ENCODE measurements at regions not wholly inside any gene's neighbourhood (a gene's known extent, or its start where the extent isn't known, plus 50 kb on each side); places are given as distances from the start of the nearest gene placed in this dataset.

GRCh38 chr3:71890356-71890931 is 105.5 kb upstream of the PROK2 start:
- H3K27ac ChIP-seq (ENCODE audit: low read depth in 2 of 2, low read length in 1 of 2) = no peak overlapping the region
- no peak for TF ChIP-seq GABPA (IDR thresholded peaks at IDR 0.05; ENCODE audit: low read depth)
- TF ChIP-seq RCOR1 (IDR thresholded peaks at IDR 0.05; ENCODE audit: low read length) = no peak
- no peak for TF ChIP-seq FOSL2 (IDR thresholded peaks at IDR 0.05; ENCODE audit: borderline replicate concordance, low read depth)
- no peak for TF ChIP-seq RFX5 (IDR thresholded peaks at IDR 0.05; ENCODE audit: low read length)
- TF ChIP-seq, protein P1, sequence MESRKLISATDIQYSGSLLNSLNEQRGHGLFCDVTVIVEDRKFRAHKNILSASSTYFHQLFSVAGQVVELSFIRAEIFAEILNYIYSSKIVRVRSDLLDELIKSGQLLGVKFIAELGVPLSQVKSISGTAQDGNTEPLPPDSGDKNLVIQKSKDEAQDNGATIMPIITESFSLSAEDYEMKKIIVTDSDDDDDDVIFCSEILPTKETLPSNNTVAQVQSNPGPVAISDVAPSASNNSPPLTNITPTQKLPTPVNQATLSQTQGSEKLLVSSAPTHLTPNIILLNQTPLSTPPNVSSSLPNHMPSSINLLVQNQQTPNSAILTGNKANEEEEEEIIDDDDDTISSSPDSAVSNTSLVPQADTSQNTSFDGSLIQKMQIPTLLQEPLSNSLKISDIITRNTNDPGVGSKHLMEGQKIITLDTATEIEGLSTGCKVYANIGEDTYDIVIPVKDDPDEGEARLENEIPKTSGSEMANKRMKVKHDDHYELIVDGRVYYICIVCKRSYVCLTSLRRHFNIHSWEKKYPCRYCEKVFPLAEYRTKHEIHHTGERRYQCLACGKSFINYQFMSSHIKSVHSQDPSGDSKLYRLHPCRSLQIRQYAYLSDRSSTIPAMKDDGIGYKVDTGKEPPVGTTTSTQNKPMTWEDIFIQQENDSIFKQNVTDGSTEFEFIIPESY (IDR thresholded peaks at IDR 0.05; ENCODE audit: borderline replicate concordance, low read depth) = no peak
- TF ChIP-seq, protein P2, sequence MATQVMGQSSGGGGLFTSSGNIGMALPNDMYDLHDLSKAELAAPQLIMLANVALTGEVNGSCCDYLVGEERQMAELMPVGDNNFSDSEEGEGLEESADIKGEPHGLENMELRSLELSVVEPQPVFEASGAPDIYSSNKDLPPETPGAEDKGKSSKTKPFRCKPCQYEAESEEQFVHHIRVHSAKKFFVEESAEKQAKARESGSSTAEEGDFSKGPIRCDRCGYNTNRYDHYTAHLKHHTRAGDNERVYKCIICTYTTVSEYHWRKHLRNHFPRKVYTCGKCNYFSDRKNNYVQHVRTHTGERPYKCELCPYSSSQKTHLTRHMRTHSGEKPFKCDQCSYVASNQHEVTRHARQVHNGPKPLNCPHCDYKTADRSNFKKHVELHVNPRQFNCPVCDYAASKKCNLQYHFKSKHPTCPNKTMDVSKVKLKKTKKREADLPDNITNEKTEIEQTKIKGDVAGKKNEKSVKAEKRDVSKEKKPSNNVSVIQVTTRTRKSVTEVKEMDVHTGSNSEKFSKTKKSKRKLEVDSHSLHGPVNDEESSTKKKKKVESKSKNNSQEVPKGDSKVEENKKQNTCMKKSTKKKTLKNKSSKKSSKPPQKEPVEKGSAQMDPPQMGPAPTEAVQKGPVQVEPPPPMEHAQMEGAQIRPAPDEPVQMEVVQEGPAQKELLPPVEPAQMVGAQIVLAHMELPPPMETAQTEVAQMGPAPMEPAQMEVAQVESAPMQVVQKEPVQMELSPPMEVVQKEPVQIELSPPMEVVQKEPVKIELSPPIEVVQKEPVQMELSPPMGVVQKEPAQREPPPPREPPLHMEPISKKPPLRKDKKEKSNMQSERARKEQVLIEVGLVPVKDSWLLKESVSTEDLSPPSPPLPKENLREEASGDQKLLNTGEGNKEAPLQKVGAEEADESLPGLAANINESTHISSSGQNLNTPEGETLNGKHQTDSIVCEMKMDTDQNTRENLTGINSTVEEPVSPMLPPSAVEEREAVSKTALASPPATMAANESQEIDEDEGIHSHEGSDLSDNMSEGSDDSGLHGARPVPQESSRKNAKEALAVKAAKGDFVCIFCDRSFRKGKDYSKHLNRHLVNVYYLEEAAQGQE (IDR thresholded peaks at IDR 0.05; ENCODE audit: low read depth, low read length) = no peak
- no peak for TF ChIP-seq FOXM1 (IDR thresholded peaks at IDR 0.05; ENCODE audit: low read depth)
- 70% methylated on average over 4 of the region's 4 CpGs for WGBS (ENCODE audit: low lambda C conversion rate)
- CTCF ChIA-PET = interaction anchor here (1.0 to 5.4 kb wide), 4 partner anchors 14 to 932 kb away, joined by 3 to 44 read pairs (median 5); no protein-coding TSS in a partner anchor
- no peak overlapping the region for H2AFZ ChIP-seq (ENCODE audit: low read depth)
- H3F3A ChIP-seq (replicated peaks; ENCODE audit: insufficient read depth) = no peaks in the 10 kb centered on the region
- H3K4me2 ChIP-seq = no peak overlapping the region
- no peak for DNase-seq
- H3K9ac ChIP-seq = no peak overlapping the region
- no peaks in the 10 kb centered on the region for H3K36me3 ChIP-seq (replicated peaks in 1 of 2; ENCODE audit: control insufficient read depth in 1 of 2, insufficient read depth in 2 of 2, low read length in 1 of 2)
- H3K27me3 ChIP-seq (ENCODE audit: insufficient read depth) = no peaks in the 10 kb centered on the region
- no peak overlapping the region for H3K4me3 ChIP-seq (ENCODE audit: low read depth in 2 of 2, low read length in 1 of 2)
- no peaks in the 10 kb centered on the region for H3K9me3 ChIP-seq
- no peaks in the 10 kb centered on the region for H3K79me2 ChIP-seq (ENCODE audit: insufficient read depth)
- H4K20me1 ChIP-seq (ENCODE audit: insufficient read depth) = no peaks in the 10 kb centered on the region
- POLR2A ChIA-PET = no interaction called here
- no peaks in the 10 kb centered on the region; a peak in 1 of 4 replicates for H3K4me1 ChIP-seq (ENCODE audit: control insufficient read depth in 1 of 2, insufficient read depth in 2 of 2, low read depth in 1 of 2, low read length in 1 of 2)
- H3K9me2 ChIP-seq = no peaks in the 10 kb centered on the region

- no peak for TF ChIP-seq ELF1 (IDR thresholded peaks at IDR 0.05)
- no peak for TF ChIP-seq NFIC (IDR thresholded peaks at IDR 0.05; ENCODE audit: borderline replicate concordance)
- no peak for TF ChIP-seq EP300 (IDR thresholded peaks at IDR 0.05; ENCODE audit: borderline replicate concordance in 1 of 2, low read depth in 1 of 2, low read length in 1 of 2)
- no peak for TF ChIP-seq SIN3A (IDR thresholded peaks at IDR 0.05; ENCODE audit: borderline replicate concordance, low read depth, low read length)
- TF ChIP-seq TCF12 (IDR thresholded peaks at IDR 0.05) = no peak
- TF ChIP-seq, protein P3, sequence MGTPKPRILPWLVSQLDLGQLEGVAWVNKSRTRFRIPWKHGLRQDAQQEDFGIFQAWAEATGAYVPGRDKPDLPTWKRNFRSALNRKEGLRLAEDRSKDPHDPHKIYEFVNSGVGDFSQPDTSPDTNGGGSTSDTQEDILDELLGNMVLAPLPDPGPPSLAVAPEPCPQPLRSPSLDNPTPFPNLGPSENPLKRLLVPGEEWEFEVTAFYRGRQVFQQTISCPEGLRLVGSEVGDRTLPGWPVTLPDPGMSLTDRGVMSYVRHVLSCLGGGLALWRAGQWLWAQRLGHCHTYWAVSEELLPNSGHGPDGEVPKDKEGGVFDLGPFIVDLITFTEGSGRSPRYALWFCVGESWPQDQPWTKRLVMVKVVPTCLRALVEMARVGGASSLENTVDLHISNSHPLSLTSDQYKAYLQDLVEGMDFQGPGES (IDR thresholded peaks at IDR 0.05; ENCODE audit: low read depth, low read length) = no peak
- no peak for TF ChIP-seq TAF1 (IDR thresholded peaks at IDR 0.05; ENCODE audit: borderline replicate concordance, low read depth, low read length)
- H3K4me1 ChIP-seq (ENCODE audit: control insufficient read depth in 1 of 2, insufficient read depth in 2 of 2, low read depth in 1 of 2, low read length in 1 of 2) = no peaks in the 10 kb centered on the region; a peak in 1 of 4 replicates
- no peak overlapping the region for H2AFZ ChIP-seq (ENCODE audit: low read depth)
- H3K27ac ChIP-seq (ENCODE audit: low read depth in 2 of 2, low read length in 1 of 2) = no peak overlapping the region
- H3K79me2 ChIP-seq (ENCODE audit: insufficient read depth) = no peaks in the 10 kb centered on the region
- no peaks in the 10 kb centered on the region for H3K27me3 ChIP-seq (ENCODE audit: insufficient read depth)
- H3K36me3 ChIP-seq (replicated peaks in 1 of 2; ENCODE audit: control insufficient read depth in 1 of 2, insufficient read depth in 2 of 2, low read length in 1 of 2) = no peaks in the 10 kb centered on the region
- no peaks in the 10 kb centered on the region for H3K9me3 ChIP-seq
- POLR2A ChIA-PET = no interaction called here
- no peak overlapping the region for H3K4me3 ChIP-seq (ENCODE audit: low read depth in 2 of 2, low read length in 1 of 2)
- H3K4me2 ChIP-seq = no peak overlapping the region
- DNase-seq = no peak
- no peaks in the 10 kb centered on the region for H3K9me2 ChIP-seq
- 81% methylated on average over 2 of the region's 2 CpGs for WGBS (ENCODE audit: low lambda C conversion rate)
- H3K9ac ChIP-seq = no peak overlapping the region
- CTCF ChIA-PET = interaction anchor here (2.0 kb wide), 1 partner anchor 11 kb away, joined by 13 read pairs; no protein-coding TSS in a partner anchor
- H4K20me1 ChIP-seq (ENCODE audit: insufficient read depth) = no peaks in the 10 kb centered on the region
- H3F3A ChIP-seq (replicated peaks; ENCODE audit: insufficient read depth) = no peaks in the 10 kb centered on the region
Observed at GRCh38 chr3:71887256-71887655, 102.3 kb upstream of the PROK2 start.
